HG02642 (cell line): ENCODE measurements at regions not wholly inside any gene's neighbourhood (a gene's known extent, or its start where the extent isn't known, plus 50 kb on each side); places are given as distances from the start of the nearest gene placed in this dataset.

Source experiments
- ATAC-seq: cut with Tn5 transposase; IDR thresholded peaks from one replicate; pipeline ENCODE4 v1.9.1; 2021; ENCODE audit warnings: mild to moderate bottlenecking; ENCODE audit not compliant: unreplicated experiment, poor library complexity

DNA sequence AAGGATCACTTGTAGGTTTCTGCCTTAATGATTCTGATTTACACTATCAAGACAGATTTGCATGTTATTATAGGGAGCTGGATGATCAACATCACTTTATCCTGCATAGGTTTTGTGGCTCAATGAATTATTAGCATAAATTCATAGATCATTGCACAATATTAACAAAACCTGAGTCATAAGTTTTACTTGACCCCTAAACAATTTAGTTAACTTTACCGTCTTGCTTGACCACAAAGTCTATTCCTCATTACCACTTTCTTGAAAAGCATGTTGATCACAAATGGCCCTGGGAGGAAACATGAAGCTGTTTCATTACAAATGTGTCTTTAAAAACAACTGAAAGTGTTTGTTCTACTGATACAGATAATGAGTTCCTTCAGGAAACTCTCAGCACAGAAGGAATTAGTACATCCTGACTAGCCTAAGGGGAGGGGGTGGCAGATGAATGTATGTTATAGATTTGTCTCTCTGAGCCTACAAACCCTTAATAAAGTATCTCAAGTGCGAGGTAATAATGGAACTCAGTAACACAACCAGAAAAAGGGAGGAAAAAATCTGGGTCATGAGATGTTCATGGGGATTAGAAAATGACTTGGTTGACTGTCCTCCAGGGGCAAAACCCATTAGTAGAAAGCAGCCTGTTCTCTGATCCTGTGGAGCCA lies 303.4 kb downstream of the PIK3C3 start:
- ATAC-seq: no peak

DNA sequence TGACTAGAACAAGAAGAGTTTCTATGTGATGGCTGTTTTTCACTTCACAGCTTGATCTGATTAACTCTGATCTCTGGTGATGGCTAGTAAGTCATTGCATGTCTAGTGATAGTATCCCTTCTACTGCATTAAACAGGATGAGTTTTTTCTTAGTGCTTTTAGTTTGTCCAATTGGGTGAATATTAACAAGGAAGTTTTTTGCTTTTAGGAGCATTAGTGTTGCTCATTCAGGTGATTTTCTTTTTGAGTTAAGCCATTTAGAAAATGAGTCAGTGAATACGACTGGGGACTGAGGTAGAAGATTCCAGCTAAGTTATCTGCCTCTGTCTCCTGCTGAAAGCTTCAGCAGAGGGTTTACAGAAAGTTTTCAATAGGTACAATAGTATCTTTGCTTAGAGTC lies 306.7 kb downstream of the PIK3C3 start:
- ATAC-seq: no peak

GRCh38 chr18:42264497-42264896 lies 309.5 kb downstream of the PIK3C3 start:
- no peak for ATAC-seq

GRCh38 chr18:42268186-42268725 lies 313.2 kb downstream of the PIK3C3 start:
- ATAC-seq: no peak

DNA sequence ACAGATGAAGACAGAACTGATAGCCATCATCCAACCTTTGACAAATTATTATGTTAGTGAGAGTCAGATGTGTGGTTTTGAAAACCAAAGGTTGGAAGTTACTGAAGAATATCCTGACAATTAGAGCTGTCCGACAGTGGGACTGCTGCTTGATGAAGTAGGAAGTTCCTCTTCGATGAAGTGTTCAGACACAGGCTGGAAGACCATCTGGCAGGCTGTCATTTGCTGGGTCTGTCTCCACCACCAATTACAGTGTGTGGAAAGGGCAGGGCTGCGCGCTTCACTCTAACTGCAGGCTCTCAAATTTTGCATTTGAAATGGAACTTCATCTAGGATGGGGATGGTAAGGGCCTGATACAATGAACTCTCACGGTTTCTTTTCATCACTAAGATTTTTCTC lies 313.8 kb downstream of the PIK3C3 start:
- no peak for ATAC-seq

- ATAC-seq: no peak
Measured at GRCh38 chr18:42271647-42272414, 316.8 kb downstream of the PIK3C3 start.

DNA sequence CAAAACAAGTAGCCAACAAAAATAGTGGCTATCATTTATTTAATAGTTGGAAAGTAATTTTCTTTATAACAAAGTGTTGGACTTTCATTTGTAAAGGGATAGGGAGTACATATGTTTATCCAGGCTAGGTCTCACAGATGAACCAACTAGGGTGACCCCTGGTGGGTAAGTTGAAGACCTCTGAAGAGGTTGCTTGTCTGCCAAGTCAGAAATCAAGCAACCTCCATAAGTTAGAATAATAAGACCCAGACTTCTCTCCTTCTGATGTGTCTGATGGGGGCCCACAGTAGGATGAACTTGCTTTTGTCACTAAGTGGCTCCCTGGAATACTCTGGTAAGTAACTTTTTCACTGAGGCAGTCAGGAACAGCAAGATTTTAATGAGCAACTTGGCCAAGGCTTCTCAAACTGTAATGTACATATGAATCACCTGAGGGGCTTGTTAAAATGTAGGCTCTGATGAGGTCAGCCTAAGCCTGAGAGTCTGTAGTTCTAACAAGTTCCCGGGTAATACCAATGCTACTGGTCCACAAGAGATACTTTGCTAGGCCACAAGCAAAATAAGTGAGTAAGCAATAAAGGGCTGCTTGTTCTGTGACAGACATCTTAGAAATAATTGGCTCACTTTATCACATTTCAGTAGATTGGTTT lies 319.6 kb downstream of the PIK3C3 start:
- ATAC-seq: no peak

DNA sequence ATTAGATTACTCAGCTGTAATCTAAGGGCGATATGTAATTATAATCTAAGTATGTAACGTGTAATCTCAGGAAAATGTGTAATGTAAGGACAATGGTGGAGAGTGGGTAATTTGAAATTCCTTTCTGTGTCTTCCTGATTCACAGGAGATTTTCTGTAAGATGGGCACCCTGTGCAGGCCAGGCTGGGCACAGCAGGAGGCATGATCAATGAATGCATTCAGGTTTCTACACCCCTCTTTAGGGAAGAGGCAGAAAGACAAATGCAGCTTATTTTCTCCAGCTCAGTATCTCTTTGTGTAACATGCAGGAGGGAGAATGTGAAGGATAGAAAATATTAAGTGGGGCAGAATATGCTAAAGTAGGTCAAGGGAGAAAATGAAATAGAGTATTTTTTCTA lies 320.1 kb downstream of the PIK3C3 start:
- ATAC-seq: no peak

GRCh38 chr18:42275949-42276730 lies 321.1 kb downstream of the PIK3C3 start:
- no peak for ATAC-seq

GRCh38 chr18:42281124-42281523 lies 326.1 kb downstream of the PIK3C3 start:
- no peak for ATAC-seq

DNA sequence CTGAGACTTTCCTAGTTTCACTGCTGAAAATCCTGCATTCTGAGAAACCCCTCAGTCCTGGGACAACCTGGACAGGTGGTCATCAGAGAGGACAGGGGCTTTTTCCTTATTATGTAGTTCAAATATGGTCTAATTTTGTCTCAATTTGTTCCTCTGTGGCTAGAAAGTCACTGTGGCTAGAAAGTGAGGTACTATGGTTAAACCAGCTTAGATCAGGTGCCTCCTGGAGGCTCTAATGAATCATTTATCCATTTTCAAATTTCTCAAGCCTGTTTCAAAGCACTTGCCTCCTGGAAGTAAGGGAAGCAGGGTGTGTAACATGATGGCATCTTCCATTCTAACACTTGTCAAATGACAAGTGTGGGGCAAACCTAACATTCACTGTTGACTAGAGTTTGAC lies 326.8 kb downstream of the PIK3C3 start:
- no peak for ATAC-seq

- ATAC-seq: no peak
Measured at GRCh38 chr18:42287047-42287446, 332.0 kb downstream of the PIK3C3 start.

DNA sequence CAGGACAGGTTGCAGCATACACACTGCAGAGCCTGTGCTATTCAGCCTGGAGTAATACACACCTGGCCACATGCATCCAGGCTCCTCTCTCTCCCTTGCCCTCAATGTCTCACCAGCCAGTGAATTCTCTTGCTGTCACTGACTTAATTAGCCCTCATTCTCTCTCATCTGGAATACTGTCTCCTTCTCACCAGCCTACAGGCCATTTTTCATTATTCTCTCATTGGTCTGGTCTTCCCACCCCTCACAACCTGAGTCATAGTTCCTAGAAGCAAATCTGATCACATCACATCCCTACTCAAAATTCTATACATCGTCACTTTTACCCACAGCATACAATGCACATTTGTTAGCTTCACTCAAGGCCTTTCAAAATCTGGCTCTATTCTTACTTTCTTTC lies 333.1 kb downstream of the PIK3C3 start:
- ATAC-seq: no peak

DNA sequence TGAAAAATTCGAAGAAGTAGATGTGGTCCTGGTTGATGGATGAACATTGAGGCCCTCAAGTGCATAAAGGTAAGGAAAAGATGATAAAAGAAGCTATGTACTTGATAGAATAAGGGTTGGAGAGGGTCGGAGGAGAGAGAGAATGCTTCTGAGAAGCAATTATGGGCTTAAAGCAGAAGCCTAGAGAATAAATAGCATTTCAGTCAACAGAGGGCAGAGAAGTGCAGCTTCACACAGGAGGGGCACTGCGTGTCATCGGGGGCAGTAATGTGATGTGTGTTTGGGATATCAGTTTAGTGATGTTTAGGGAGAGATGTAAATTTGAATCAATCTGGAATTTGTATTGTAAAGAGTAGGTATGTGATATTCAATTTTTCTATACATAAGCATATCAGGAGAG lies 334.5 kb downstream of the PIK3C3 start:
- no peak for ATAC-seq

DNA sequence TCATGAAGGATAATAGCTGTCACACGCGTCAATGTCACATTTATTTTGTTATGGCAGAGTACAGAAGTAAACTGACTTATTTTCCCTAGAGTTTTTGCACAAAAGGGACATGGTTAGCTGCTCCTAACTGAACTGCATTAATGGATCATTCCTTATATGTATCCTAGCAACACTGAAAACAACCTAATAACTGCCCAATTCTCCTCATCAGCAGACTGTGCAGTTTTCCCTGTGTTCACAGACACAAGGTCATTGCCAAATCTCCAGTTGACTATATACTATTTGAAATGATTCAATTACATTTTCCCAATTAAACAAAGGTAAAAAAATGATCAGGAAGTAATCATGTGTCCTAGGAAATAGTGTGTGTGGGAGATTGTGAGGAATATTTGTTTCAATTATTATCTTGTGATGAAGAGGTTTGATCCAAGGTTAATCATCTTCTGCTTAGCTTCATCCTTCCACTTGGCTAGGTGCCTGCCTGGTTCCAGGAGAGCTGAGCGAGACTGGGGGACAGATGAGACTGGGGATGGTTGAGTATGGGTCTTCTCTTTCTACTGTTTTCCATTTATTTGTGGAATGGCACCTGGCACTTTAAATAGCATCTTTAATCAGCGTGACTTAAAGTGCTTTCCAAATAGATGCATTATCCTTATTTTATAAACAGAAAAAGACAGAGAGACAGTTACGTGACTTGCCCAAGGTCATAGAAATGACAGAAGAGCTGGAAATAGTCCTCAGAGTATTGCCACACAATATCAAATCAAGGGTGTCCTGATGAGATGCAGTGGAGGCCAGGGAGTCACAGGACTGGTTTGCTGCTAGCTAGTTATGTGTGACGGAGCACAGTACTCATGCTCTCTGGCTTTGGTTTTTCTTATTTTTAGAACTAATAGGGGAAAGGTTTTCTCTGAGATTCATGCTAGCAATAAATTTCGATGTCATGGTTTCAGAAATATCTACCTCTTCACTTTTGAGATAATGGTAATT lies 335.6 kb downstream of the PIK3C3 start:
- ATAC-seq: no peak

DNA sequence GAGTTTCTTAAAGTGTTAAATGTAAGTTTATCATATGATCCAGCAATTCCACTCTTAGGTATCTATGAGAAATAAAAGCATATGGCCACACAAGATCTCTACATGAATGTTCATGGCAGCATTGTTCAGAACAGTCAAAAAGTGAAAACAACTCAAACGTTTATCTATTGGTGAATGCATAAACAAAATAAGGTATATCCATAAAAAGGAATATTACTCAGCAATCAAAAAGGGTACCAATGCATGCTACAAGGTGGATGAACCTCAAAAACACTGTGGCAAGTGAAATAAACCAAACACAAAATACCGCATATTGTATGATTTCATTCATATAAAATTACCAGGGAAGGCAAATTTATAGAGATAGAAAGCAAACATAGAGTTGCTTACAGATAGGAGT lies 337.6 kb downstream of the PIK3C3 start:
- no peak for ATAC-seq

DNA sequence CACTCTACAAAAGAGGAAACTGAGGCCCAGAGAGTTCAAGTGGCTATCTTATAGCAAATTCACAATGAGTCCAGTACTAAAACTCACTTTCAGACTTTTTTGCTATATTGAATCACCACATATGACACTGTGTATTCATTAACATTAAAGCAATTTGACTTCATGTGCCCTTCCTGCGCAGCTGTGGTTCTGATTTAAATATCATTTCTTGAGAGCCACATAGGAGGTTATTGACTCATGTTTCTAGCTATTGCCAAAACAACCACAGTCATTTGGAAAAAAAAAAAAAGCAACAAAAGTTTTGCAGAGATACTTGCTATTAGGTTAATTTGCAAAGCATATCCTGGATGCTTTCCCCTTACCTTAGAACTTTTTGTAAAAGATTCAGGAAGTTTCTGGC lies 341.2 kb downstream of the PIK3C3 start:
- no peak for ATAC-seq

DNA sequence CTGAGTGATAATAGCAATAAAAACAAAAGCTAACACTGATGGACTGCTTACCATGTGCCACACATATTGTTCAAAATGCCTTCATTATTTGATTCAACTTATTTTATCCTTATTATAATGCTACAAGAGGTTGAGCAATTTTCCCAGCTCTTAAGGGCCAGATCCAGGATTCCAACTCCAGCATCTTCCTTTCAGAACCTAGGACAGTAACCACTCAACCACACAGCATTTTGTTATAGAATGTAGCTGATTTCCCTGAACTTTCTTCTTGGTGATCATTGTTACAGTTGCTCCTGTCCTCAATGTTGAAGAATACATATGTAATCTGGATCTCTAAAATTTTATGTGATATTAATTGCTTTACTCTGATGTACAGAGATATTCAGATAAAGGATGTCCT lies 341.7 kb downstream of the PIK3C3 start:
- no peak for ATAC-seq
